ENCODE measurements at regions not wholly inside any gene's neighbourhood (a gene's known extent, or its start where the extent isn't known, plus 50 kb on each side); places are given as distances from the start of the nearest gene placed in this dataset.

GRCh38 chr5:110294281-110294680, 432.2 kb downstream of the TMEM232 start:
- Histone ChIP-seq H4K20me1 (ENCODE audit: insufficient read depth, low read length) (no peaks in the 10 kb centered on the region), H2AFZ (ENCODE audit: low read length) (no peak overlapping the region), H3K79me2 (ENCODE audit: insufficient read depth, low read depth, low read length) (no peaks in the 10 kb centered on the region), H3K9me2 (ENCODE audit: insufficient read depth, low read length) (no peaks in the 10 kb centered on the region), H3K9me3 (ENCODE audit: low read length) (no peaks in the 10 kb centered on the region), H3K4me3 (ENCODE audit: low read depth, low read length, poor library complexity, severe bottlenecking) (no peak overlapping the region), H3K4me2 (ENCODE audit: low read length) (no peak overlapping the region), H3K27ac (ENCODE audit: low read depth, low read length, poor library complexity, severe bottlenecking) (no peak overlapping the region), H3K4me1 (ENCODE audit: insufficient read depth, low read length, poor library complexity, severe bottlenecking) (no peaks in the 10 kb centered on the region), H3K36me3 (ENCODE audit: insufficient read depth, low read length) (no peaks in the 10 kb centered on the region)
- no TSS peak for BruUV-seq (replicated peaks)
- DNase-seq (ENCODE audit: low spot score), result no peak
- intact Hi-C loops (cut with micrococcal nuclease; ENCODE audit: unreplicated experiment), result no loop called here
- TF ChIP-seq CTCF (conservative IDR thresholded peaks at IDR 0.05; ENCODE audit: low read length) (no peak), EZH2phosphoT487 (IDR thresholded peaks at IDR 0.05; ENCODE audit: borderline replicate concordance, low read depth, low read length) (no peak)
- ChIA-PET CTCF (ENCODE audit: unreplicated experiment) (no interaction called here), POLR2A (no interaction called here)

GRCh38 chr5:110297152-110297670, 429.3 kb downstream of the TMEM232 start:
- no peak for TF ChIP-seq CTCF (conservative IDR thresholded peaks at IDR 0.05; ENCODE audit: low read length)
- TF ChIP-seq EZH2phosphoT487 (IDR thresholded peaks at IDR 0.05; ENCODE audit: borderline replicate concordance, low read depth, low read length), result no peak
- H4K20me1 ChIP-seq (ENCODE audit: insufficient read depth, low read length), result no peaks in the 10 kb centered on the region
- POLR2A ChIA-PET, result no interaction called here
- no TSS peak for BruUV-seq (replicated peaks)
- DNase-seq (ENCODE audit: low spot score), result no peak
- no peaks in the 10 kb centered on the region for H3K4me1 ChIP-seq (ENCODE audit: insufficient read depth, low read length, poor library complexity, severe bottlenecking)
- CTCF ChIA-PET (ENCODE audit: unreplicated experiment), result no interaction called here
- H2AFZ ChIP-seq (ENCODE audit: low read length), result no peak overlapping the region
- no peaks in the 10 kb centered on the region for H3K9me3 ChIP-seq (ENCODE audit: low read length)
- no peak overlapping the region for H3K27ac ChIP-seq (ENCODE audit: low read depth, low read length, poor library complexity, severe bottlenecking)
- H3K4me3 ChIP-seq (ENCODE audit: low read depth, low read length, poor library complexity, severe bottlenecking), result no peak overlapping the region
- no peak overlapping the region for H3K4me2 ChIP-seq (ENCODE audit: low read length)
- intact Hi-C loops (cut with micrococcal nuclease; ENCODE audit: unreplicated experiment), result no loop called here
- no peaks in the 10 kb centered on the region for H3K36me3 ChIP-seq (ENCODE audit: insufficient read depth, low read length)
- no peaks in the 10 kb centered on the region for H3K79me2 ChIP-seq (ENCODE audit: insufficient read depth, low read depth, low read length)
- H3K9me2 ChIP-seq (ENCODE audit: insufficient read depth, low read length), result no peaks in the 10 kb centered on the region

DNA sequence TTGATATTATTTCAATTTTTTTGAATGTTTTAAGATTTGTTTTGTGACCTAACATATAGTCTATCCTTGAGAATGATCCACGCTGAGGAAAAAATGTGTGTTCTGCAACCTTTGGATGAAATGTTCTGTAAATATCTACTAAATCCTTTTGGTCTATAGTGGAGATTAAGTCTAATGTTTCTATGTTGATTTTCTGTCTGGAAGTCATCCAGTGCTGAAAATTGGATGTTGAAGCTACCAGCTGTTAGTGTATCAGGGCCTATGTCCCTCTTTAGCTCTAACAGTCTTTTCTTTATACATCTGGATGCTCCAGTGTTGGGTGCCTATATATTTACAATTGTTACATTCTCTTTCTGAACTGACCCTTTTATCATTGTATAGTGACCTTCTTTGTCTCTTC, 422.3 kb downstream of the TMEM232 start:
- CTCF ChIA-PET (ENCODE audit: unreplicated experiment), result no interaction called here
- Histone ChIP-seq H3K27ac (ENCODE audit: low read depth, low read length, poor library complexity, severe bottlenecking) (no peak overlapping the region), H3K4me1 (ENCODE audit: insufficient read depth, low read length, poor library complexity, severe bottlenecking) (no peaks in the 10 kb centered on the region), H3K79me2 (ENCODE audit: insufficient read depth, low read depth, low read length) (no peaks in the 10 kb centered on the region), H3K36me3 (ENCODE audit: insufficient read depth, low read length) (no peaks in the 10 kb centered on the region), H2AFZ (ENCODE audit: low read length) (no peak overlapping the region), H3K9me3 (ENCODE audit: low read length) (no peaks in the 10 kb centered on the region), H3K9me2 (ENCODE audit: insufficient read depth, low read length) (no peaks in the 10 kb centered on the region), H3K4me3 (ENCODE audit: low read depth, low read length, poor library complexity, severe bottlenecking) (no peak overlapping the region), H4K20me1 (ENCODE audit: insufficient read depth, low read length) (no peaks in the 10 kb centered on the region), H3K4me2 (ENCODE audit: low read length) (no peak overlapping the region)
- POLR2A ChIA-PET, result no interaction called here
- DNase-seq (ENCODE audit: low spot score), result no peak
- intact Hi-C loops (cut with micrococcal nuclease; ENCODE audit: unreplicated experiment), result no loop called here
- TF ChIP-seq EZH2phosphoT487 (IDR thresholded peaks at IDR 0.05; ENCODE audit: borderline replicate concordance, low read depth, low read length) (no peak), CTCF (conservative IDR thresholded peaks at IDR 0.05; ENCODE audit: low read length) (no peak)
- no TSS peak for BruUV-seq (replicated peaks)
